HCT116 (cell line): ENCODE measurements at regions not wholly inside any gene's neighbourhood (a gene's known extent, or its start where the extent isn't known, plus 50 kb on each side); places are given as distances from the start of the nearest gene placed in this dataset.

Experiments used
- CEBPB ChIP-seq: IDR thresholded peaks from 2 replicates; pipeline ENCODE4 v1.6.1; 2012; ENCODE audit warnings: low read depth
- CTCF ChIP-seq, 3 experiments: fragments of 200-600 bp in 1 of 3; sonication (generic) in 1 of 3; IDR thresholded peaks in 2 of 3; conservative IDR thresholded peaks in 1 of 3; 2 replicates each; pipeline ENCODE4 v1.5.1; 2012 to 2017; ENCODE audit warnings: low read depth in 2 of 3, low read length in 2 of 3, antibody characterized with exemption in 1 of 3, borderline replicate concordance in 1 of 3, control low read depth in 1 of 3, mild to moderate bottlenecking in 1 of 3, mixed read lengths in 1 of 3, mixed run types in 1 of 3, moderate library complexity in 1 of 3; ENCODE audit not compliant: insufficient read depth in 1 of 3
- EGR1 ChIP-seq: IDR thresholded peaks from 2 replicates; pipeline ENCODE4 v1.6.1; 2012; ENCODE audit warnings: low read depth
- ELF1 ChIP-seq: IDR thresholded peaks from 2 replicates; pipeline ENCODE4 v1.6.1; 2012; ENCODE audit warnings: low read depth, borderline replicate concordance
- EZH2 ChIP-seq: fragments of 200-600 bp; sonication (generic); IDR thresholded peaks from 2 replicates; pipeline ENCODE4 v1.6.1; 2017; ENCODE audit warnings: antibody characterized with exemption, mixed run types
- JUND ChIP-seq: IDR thresholded peaks from 2 replicates; pipeline ENCODE4 v1.6.1; 2012
- MAX ChIP-seq: IDR thresholded peaks from 2 replicates; pipeline ENCODE4 v1.6.1; 2012
- POLR2A ChIP-seq: IDR thresholded peaks from 2 replicates; pipeline ENCODE4 v1.7.0; 2011; ENCODE audit warnings: borderline replicate concordance; ENCODE audit not compliant: insufficient read depth, insufficient read length; ENCODE audit errors: extremely low read depth
- POLR2AphosphoS5 ChIP-seq: IDR thresholded peaks from 2 replicates; pipeline ENCODE4 v1.6.1; 2011; ENCODE audit warnings: mild to moderate bottlenecking, low read depth, low read length, moderate library complexity
- SIN3A ChIP-seq: IDR thresholded peaks from 2 replicates; pipeline ENCODE4 v1.6.1; 2012; ENCODE audit warnings: low read depth
- YY1 ChIP-seq: IDR thresholded peaks from 2 replicates; pipeline ENCODE4 v1.6.1; 2011; ENCODE audit warnings: low read length, low read depth, moderate library complexity, mild to moderate bottlenecking; ENCODE audit not compliant: insufficient replicate concordance; ENCODE audit errors: extremely low read depth
- ZNF274 ChIP-seq: fragments of 200-500 bp; sonication (Bioruptor generic); IDR thresholded peaks from 2 replicates; pipeline ENCODE4 v1.6.1; 2014; ENCODE audit warnings: mild to moderate bottlenecking, low read depth, low read length, inconsistent platforms

GRCh38 chr1:4460052-4460451, 194.4 kb upstream of the AJAP1 start:
- TF ChIP-seq MAX, result no peak
- no peak for TF ChIP-seq EGR1
- no peak for TF ChIP-seq POLR2AphosphoS5
- no peak for TF ChIP-seq CTCF (IDR thresholded peaks at IDR 0.05 in 2 of 3, conservative IDR thresholded peaks at IDR 0.05 in 1 of 3; ENCODE audit: borderline replicate concordance in 1 of 3, insufficient read depth in 1 of 3, low read depth in 2 of 3, low read length in 2 of 3)
- TF ChIP-seq EZH2, result no peak
- no peak for TF ChIP-seq POLR2A
- no peak for TF ChIP-seq ZNF274
- TF ChIP-seq YY1, result no peak
- TF ChIP-seq JUND, result no peak
- TF ChIP-seq SIN3A, result no peak
- TF ChIP-seq ELF1, result no peak
- no peak for TF ChIP-seq CEBPB
